Tibial nerve (tissue), 4 donors: ENCODE measurements at regions not wholly inside any gene's neighbourhood (a gene's known extent, or its start where the extent isn't known, plus 50 kb on each side); places are given as distances from the start of the nearest gene placed in this dataset.

Experiments used
- CTCF ChIP-seq, 5 experiments: fragments of 200-600 bp in 3 of 5; fragments of 450-650 bp in 2 of 5; sonication (generic) in 3 of 5; IDR thresholded peaks; one replicate each; pipeline ENCODE4 v1.5.1; 2016 to 2019; ENCODE audit warnings: antibody characterized with exemption in 5 of 5, mild to moderate bottlenecking in 3 of 5, moderate library complexity in 2 of 5
- EP300 ChIP-seq, 2 donors: sonication (generic); formaldehyde crosslinking; IDR thresholded peaks; one replicate each; pipeline ENCODE4 v1.6.1; 2017; ENCODE audit warnings: antibody characterized with exemption in 2 of 2, mild to moderate bottlenecking in 1 of 2
- POLR2A ChIP-seq, 2 donors: fragments of 450-650 bp; IDR thresholded peaks; one replicate each; pipeline ENCODE4 v1.6.1; 2017; ENCODE audit warnings: antibody characterized with exemption in 2 of 2, mild to moderate bottlenecking in 2 of 2, moderate library complexity in 2 of 2

GRCh38 chr16:72427783-72428331 lies 255.9 kb upstream of the PMFBP1 start:
- TF ChIP-seq CTCF (IDR thresholded peaks at IDR 0.05) (no peak), EP300 (IDR thresholded peaks at IDR 0.05) (no peak), POLR2A (IDR thresholded peaks at IDR 0.05) (no peak)
